NCI-H2029 treated with DMSO at 0.1 percent for 48 hours (cell line): ENCODE measurements at regions not wholly inside any gene's neighbourhood (a gene's known extent, or its start where the extent isn't known, plus 50 kb on each side); places are given as distances from the start of the nearest gene placed in this dataset.

Experiments
- DNase-seq: peaks from one replicate; lab custom pipeline; 2025; lab: John Stamatoyannopoulos, UW

DNA sequence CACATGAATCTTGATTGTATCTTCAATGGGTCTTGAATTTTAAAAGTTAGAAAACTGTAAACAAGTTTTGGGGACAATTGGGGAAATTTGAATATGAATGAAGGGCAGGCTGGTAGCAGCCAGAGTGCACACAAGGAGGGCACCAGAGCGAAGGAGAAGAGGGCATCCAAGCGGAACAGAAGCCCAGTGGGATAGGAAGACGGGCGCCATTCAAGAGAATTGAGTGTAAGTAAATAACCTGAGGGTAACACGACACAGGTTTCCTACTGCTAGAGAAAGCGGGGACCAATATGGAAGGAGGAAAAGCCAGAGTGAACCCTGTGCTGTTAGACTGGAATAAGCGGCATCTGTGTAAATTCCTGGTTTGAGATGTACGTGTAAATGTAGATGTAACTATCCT, 115.1 kb upstream of the CCL2 start:
- no peak for DNase-seq

DNA sequence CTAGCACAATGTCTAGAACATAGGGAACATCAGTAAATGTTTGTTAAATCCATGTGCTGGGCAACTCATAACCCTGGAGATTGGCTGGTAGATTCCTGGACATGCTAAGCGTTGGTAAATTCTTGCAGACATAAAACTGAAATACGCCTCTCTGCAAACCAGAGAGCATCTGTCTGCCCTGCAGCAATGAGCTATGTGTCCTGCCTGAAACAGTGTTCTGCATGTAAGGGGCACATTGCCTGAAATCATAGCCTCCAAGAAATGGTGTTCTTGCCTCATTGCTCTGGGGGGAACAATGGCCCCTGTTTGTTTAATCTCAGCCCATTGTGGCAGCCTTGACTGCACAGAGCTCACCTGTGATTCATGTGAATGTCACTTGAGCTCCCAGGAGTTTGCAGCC, 113.5 kb upstream of the CCL2 start:
- DNase-seq = no peak

DNA sequence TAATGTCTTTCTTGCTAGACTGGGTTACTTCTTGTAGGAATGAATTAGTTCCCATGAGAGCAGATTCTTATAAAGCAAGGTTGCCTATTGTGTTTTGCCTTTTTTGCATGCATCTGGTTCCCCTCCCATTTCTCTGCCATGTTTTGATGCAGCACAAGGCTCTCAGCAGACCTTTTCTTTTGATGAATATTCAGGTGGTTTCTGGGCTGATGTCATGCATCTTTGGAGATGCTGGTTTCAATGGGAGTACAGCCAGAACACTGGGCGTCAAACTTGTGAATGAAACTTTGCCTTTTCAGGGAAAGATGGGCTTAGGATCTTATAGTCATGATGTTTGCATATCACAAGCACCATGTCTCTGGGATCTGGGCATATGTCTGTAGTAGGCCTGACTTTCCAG, 111.7 kb upstream of the CCL2 start:
- no peak for DNase-seq

DNA sequence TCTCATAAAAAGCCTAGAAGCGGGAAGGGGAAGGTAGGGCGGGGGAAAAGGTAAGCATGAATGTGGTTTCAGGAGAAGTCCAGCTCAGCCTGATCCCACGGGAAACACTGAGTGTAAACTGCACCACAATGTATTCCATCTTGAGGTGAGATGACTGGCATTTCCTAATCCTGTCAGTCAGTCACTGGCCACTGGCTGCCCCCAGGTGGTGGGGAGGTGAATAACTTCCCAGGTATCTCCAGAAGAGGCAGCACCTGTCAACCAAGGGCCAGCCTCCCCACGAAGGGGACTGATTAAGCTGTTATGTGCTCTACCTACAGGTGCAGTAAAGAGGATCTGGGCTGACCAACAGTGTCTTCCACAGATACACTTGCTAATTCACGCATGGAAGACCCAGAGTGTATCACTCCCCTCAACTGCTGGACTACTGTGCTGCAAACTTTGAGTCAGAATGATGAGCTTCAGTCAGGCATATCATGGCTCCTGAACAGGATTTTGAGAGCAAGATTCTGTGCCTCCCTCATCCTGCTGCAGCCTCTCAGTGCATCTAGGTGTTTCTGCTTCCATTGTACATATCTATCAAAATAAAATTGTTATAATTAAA, 108.5 kb upstream of the CCL2 start:
- peak; percentile 49 for DNase-seq

DNA sequence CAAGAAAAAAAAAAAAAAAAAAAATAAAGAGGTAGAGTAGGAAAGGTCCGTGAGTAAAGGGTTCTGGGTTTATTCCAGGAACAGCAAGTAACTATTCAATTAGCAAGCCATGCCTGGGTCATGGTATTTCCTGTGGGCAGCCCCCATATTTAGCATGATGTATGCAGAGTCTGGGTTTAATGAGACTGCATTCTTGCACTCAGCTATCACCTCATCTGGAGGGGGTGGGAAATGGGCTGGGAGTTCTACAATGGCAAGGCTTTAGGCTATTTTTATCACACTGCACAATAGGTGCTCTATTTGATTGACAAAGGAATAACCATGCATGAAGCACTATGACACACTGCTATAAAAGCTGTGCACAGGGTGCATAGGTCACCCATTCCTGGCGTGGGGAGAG, 104.0 kb upstream of the CCL2 start:
- no peak for DNase-seq

DNA sequence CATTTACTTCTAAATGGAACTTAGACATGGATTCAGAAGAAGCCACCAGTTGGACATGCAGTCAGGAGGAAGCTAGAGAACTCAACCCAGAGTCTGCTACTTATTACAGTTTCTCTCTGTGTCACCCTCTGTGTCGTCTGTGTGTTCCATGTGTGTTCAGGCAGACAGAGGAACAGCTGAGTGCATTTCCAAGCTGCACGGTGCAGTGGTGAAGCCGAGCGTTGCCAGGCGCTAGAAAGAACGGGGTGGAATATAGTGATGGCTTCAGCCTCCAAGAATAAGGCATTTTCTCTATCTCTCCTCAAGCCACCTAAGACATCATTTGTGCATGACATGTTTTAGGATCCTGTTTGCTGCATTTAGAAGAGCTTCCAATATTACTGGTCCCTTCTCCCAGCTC, 101.1 kb upstream of the CCL2 start:
- no peak for DNase-seq

DNA sequence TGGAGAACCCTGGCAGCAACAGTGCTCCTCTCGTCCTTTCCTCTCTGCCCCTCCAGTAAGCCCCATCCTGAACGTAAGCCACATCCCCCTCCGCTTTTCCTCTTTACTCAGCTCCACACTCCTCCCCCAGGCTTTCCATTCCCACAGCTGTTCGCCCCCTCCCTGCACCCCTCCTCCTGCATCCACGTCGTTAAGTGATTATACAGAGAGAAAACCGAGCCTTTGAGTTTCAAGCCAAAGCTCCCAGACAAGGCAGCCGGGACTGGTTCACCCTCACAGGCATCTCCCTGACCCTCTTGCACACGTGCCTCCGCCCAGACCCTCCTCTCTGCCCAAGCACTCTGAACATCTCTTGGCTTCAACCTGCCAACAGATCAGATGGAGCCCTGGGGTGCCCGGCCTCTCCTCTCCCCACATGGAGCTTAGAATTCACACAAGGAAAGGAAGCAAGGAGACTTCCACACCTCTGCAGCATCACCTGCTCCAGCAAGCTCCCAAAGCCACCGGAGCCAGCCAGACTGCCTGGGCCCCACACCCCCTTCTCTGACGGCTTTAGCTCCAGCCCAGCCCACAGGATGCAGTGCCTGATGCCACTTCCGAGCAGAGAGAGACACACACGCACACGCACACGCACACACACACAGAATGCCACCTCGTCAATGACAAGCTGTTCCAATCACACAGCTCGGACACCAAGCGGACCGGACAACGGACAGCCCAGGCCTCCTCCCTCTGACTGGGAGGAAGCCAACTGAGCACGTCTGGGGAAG, 99.9 kb upstream of the CCL2 start:
- no peak for DNase-seq

DNA sequence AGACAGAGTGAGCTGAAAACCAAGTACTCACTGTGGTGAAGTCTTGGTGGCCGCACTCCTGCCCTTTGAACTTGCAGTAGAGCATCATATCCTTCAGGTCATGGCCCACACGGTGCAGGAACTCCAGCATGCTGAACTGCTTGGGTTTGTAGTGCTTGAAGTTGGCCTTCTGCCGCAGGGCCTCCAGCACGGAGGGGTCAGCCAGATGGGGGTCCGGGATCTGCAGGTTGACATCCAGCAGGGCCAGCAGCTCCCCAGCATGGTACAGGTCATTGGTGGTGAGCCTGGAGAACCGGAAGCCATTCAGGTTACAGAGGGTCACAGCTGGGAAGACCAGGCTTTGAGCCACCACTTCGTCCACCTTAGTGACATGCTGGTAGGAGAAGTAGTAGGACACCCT, 99.1 kb upstream of the CCL2 start:
- no peak for DNase-seq

DNA sequence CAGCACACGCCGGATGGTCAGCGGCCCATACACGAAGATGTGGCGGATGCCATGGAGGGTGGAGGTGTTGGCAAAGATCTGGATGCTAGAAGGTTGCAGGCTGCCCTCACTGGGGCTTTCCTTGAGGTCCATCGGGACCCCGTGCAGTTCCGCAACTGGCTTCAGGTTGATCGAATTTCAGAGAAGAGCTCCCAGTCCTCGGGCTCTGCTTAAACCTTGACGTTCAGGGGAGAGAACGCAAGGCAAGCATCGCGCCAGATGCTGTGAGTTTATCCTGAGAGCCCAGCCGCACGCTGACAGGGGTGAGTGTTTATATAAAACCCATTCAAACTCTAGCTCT, 98.7 kb upstream of the CCL2 start:
- DNase-seq = no peak

DNA sequence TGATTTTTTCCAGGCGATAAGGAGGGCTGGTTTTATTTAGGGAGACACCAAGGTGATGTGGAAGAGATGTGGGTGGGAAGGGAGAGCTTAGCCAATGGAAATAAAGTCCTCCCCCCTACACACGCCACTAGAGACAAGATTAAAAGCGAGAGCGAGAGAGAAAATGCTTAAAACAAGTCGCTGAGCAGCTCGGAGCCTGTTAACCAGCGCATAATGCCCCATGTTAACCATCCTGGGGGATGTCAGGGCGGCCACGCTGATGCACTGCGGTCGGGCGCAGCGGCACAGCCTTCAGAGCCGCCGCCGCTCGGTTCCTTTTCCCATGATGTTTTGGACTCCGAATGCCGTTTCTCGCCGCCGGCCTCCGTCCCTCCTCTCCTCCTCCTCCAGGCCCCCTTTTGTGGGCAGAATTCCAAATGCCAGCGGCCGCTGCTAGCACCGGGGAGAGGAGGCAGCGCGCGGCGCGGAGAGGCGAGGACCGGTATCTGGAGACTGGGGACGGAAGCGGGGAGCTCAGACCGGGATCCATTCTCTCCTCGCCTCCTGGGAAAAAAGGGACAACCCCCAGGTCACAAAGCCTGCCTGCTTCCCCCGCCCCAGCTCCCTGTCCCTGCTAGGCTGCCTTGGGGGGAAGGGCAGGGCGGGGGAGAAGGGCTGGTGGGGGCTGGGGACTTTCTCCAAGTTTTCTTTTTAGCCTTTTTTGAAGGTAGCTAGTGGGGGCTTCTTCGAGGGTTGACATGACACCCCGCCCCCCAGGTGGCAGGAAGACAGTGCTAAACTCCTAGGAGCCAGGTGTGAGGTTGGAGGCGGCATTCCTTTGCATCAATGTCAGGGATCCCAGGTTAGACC, 98.1 kb upstream of the CCL2 start:
- no peak for DNase-seq

DNA sequence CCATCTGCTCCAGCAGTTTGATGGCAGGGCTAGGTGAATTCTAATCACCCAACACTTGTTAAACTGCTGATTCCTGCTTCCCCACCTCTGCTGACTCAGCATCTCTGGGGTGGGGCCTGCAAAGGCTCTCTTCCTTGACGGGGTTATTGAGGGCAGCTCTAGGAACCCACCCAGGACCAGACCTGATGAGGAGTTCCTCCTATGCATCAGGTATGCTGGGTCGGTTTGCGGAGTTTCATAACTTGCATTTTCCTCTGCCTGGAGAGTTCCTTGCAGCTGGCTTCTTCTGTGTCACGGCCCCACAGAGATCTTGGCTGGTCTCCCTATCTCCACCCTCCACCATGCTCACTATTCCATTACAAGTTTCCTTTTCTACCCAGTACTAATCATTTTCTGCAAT, 93.4 kb upstream of the CCL2 start:
- no peak for DNase-seq

DNA sequence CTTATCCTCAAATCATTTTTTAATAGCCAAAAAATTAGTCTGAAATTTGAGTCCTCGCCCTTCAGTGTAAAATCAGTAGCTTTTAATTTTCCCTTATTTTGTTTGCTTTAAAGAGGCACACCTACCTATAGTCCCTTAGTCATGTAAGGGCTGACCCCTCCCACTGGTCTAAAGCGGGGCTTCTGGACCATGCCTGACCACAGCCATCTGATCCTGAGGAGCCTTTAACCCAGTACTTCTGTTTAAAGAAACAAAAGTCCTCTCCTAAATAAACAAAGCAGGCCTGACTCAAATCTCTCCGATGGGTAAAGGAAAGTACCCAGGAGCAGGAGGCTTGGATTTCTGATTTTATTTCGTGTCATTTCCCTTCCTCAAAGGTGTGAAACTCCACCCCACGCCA, 92.0 kb upstream of the CCL2 start:
- no peak for DNase-seq

DNA sequence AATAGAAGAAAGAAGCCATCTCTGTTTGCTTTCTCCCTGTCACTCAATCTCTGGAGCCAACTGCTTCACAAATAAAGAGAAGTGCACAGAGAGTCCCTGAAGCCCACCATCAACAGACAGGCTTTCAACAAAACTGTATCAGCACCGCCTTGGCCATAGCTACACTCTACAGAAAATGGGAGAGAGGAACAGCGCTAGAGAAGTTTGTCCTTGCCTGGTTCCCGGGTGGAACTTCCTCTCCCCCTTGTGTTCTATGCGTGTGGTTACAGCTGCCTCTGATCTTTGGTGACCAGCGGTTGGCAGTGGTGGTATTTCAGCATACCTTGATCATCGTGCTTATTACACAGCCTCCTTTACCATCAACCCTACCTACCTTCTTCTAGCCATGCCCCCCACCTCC, 91.4 kb upstream of the CCL2 start:
- no peak for DNase-seq

DNA sequence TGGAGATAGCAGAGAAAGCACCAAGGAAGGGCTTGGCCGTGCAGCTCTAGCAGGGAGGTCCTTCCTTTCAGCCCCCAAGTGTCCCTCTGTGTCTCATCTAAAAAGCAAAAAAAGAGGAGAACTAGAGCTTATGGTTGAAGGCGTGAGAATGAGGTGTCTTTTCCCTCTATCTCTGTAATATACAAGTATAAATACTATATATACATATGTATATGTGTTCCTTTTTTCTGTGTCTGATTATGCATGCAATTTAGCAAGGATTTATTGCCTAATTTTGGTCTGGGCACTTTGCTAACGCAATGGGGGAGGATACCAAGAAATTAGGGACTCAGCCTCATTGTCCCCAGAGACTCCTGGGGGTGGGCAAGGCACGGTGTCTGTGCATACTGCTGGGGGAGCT, 90.2 kb upstream of the CCL2 start:
- DNase-seq = no peak

DNA sequence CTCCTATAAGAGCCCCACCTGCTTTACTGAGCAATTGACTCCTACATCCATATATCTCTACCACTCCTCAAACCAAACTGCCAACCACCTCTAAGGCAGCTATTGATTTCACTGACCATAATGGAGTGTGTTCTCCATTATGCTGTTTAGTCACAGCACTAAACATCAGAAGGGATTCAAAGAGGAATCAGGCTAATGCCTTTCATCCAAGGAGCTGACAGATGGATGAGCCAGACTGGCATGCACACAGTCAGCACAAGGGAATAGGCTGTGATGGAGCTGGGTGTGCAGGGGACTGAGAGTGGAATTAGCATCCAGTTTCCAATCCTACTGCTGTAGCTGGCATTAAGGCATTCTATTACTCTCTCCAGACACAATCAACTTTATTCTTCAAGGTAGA, 88.7 kb upstream of the CCL2 start:
- DNase-seq = no peak

DNA sequence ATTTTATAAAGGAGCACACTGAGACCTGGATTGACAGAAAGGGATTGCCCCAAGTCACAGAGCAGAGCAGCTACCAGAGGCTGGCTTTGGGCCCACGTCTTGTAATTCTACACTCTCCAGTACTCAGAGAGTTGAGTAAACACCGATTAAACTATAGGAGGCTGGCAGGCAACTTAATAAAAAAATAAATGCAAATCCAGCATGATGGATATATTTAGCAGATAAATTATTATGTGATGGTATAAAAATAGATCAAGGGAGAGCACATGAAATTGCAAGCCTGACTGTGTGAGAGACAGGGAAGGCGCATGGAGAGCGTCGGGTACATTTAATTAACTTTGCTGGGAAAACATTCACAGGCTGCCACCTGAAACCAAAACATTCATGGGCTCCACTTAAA, 87.7 kb upstream of the CCL2 start:
- peak; percentile 74 for DNase-seq

DNA sequence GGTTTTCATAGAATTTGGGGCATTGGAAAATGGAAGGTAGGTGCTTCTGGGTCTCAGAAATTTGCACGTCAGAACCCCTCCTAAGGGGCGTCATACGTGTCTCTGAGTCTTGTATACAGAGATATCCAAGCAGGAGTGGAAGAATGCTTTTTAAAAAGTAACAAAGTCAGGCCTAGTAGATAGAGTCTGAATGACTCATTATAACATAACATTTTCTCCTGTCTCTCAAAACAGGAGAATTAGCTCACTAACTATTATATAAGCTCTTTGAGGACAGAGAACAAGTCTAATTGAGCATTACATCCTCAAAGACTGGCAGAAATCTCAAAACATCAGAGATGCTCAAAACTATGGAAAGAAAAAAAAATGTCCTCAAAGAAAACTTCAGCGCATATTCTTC, 86.1 kb upstream of the CCL2 start:
- no peak for DNase-seq

DNA sequence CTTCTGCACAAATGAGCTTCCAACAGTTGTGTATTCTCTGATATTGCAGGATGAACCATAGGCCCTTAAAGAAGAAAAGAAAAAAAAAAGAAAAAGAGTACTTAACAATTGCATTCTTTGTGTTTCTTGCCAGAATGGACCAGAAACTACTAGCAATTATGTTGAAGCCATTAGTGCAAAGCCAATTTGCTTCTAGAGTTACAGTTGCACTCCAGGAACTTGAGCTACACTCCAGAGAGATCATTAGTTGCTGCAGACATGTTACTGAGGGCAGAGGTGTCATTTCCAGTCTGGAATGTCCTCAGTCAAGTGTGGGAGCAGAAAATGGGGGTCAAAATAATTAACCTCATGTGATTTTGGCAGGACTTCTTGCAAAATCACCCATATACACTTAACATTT, 85.6 kb upstream of the CCL2 start:
- no peak for DNase-seq

DNA sequence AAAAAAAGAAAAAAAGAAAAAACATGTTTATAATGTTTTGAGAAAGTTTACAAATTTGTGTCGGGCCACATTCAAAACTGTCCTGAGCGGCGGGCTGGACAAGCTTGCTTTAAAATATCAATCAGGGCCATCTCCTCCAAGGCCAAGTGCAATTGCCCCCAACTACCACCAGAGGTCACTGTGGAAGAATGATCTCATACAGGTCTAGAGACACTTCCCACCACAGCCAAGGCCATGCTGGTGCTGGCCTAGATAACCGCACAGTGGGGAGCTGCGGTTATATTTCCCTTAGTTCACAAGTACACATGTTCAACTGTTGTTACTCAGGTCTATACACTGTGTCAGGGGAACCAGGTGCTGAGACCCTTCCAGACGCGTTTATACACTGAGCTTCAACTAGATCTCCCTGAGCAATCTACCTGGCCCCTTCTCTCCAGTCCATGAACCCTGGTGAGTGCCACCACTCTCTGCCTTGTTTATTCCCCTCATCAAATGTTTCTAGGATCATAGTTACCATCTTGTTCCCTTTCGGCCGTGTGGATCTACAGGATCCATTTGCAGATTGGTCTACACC, 83.8 kb upstream of the CCL2 start:
- no peak for DNase-seq

DNA sequence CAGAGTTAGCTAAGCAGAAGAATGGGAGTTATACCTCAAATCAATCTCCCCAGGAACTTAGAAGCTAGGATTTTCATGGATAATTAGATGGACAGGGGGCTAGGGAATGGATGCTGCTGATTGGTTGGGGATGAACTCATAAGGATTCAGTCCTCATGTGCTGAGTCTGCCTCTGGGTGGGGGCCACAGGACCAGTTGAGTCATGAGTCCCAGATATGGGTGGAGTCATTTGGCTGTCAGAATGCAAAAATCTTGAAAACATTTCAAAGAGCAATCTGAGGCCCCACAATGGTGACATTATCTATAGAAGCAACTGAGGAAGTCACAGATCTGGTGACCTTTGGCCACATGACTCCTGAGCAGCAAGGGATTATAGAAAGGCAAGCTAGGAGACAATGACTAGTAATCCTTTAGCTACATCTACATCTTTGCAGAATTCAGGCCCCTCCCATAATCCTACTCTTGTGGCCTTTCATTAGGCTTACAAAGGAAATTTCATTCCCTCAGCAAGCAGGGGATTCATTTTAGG, 82.6 kb upstream of the CCL2 start:
- no peak for DNase-seq

DNA sequence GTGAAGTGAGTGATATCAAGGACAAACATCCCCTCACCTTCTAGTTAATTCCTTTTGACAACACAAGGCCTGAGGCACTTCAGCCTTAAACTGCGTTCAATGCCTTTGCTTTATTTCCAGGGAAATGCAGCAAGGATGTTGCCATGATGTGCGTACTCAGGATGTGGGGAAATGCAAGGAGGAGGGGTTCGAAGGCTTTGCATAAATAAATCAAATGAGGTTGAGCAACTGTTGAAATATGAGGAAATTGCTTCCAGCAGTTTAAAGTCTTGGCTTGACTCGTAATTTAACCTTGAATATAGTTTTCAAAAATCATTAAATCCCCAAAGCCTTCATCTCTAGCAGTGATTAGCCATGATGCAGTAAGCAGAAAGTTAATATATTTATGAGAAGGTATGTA, 81.8 kb upstream of the CCL2 start:
- DNase-seq = no peak

DNA sequence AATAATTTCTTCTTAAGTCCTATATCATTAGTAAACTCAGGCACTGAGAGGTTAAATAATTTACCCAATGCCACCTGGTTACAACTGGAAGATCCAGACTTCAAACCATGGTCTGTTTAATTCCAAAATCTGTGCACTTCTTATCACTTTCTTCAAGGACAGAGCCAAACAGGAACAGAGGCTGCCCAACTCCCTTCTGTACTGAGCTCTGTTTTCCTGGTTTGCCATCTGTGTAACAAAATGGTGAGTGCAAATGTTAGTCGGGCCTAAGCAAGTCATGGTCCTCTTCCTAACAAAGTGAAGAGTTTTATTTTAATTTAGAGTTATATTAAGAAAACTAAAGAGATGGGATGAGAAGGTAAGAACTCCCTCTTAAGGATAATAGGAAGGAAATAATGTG, 80.6 kb upstream of the CCL2 start:
- DNase-seq = no peak

DNA sequence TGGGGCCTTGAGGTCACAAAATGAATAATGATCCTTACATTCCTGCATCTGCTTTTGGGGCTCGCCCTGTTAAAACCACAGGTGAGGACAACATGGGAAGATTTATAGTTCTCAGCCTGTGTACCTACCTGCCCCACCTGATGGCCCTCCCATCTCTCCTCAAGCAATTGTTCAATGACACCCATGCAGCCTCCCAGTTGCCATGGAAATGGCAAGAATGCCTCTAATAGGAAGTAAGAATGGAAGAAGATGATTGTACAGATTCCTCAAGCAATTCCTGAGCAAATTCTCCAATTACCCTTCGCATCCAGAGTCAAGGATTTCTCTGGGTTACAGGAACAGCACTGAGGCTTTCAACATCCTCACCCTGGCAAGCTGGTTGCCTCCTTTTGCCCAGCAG, 78.6 kb upstream of the CCL2 start:
- no peak for DNase-seq
